ENCODE measurements at regions not wholly inside any gene's neighbourhood (a gene's known extent, or its start where the extent isn't known, plus 50 kb on each side); places are given as distances from the start of the nearest gene placed in this dataset.

DNA sequence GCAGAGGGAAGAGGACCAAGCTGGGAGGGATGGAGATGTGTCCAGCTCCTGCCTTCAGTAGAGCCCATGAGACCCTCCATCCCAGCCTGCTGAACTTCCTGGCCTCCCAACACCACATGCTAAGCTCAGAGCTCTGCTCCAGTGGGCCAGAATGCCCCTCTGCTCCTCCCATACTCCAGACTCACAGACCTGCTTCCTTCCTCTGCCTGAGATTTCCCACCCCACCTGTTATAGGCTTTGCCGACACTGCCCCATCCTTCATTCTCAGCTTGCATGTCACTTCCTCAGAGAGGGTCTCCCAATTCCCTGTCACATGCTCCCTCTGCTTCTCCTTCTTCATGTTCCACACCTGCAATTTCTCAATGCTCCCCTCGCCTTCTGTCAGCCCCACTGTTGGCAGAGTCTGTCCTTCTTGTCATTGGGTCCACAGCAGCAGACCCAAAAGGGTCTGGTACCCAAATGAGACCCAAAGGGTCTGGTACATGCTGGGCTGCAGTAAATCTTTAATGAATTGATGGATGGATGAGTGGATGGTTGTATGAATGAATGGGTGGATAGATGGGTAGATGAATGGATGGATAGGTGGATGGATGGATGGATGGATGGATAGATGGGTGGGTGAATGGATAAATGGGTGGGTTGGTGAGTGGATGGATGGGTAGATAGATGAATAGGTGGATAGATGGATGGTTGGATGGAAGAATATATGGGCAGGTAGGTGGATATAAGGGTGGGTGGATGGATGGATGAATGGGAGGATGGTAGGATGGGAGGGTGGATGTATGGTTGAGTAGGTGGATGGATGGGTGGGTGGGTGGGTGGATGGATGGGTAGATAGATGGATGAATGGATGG lies 105.3 kb upstream of the FGF3 start:
- peaks cover 18% of the 10 kb centered on the region for H3K27me3 ChIP-seq (ENCODE audit: control insufficient read depth, insufficient read depth, low read length)
- no peak overlapping the region for H3K4me3 ChIP-seq (ENCODE audit: low read depth, low read length)
- ChIA-PET CTCF (interaction anchor here (0.6 to 1.6 kb wide), 2 partner anchors 10 to 276 kb away, joined by 3 to 4 read pairs; no protein-coding TSS in a partner anchor), POLR2A (no interaction called here)
- H3K36me3 ChIP-seq (ENCODE audit: control insufficient read depth, insufficient read depth, low read length): no peaks in the 10 kb centered on the region
- DNase-seq (ENCODE audit: low read depth): no peak
- TF ChIP-seq, protein P1, sequence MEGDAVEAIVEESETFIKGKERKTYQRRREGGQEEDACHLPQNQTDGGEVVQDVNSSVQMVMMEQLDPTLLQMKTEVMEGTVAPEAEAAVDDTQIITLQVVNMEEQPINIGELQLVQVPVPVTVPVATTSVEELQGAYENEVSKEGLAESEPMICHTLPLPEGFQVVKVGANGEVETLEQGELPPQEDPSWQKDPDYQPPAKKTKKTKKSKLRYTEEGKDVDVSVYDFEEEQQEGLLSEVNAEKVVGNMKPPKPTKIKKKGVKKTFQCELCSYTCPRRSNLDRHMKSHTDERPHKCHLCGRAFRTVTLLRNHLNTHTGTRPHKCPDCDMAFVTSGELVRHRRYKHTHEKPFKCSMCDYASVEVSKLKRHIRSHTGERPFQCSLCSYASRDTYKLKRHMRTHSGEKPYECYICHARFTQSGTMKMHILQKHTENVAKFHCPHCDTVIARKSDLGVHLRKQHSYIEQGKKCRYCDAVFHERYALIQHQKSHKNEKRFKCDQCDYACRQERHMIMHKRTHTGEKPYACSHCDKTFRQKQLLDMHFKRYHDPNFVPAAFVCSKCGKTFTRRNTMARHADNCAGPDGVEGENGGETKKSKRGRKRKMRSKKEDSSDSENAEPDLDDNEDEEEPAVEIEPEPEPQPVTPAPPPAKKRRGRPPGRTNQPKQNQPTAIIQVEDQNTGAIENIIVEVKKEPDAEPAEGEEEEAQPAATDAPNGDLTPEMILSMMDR (IDR thresholded peaks at IDR 0.05; ENCODE audit: insufficient read depth, low read depth, low read length): no peak

DNA sequence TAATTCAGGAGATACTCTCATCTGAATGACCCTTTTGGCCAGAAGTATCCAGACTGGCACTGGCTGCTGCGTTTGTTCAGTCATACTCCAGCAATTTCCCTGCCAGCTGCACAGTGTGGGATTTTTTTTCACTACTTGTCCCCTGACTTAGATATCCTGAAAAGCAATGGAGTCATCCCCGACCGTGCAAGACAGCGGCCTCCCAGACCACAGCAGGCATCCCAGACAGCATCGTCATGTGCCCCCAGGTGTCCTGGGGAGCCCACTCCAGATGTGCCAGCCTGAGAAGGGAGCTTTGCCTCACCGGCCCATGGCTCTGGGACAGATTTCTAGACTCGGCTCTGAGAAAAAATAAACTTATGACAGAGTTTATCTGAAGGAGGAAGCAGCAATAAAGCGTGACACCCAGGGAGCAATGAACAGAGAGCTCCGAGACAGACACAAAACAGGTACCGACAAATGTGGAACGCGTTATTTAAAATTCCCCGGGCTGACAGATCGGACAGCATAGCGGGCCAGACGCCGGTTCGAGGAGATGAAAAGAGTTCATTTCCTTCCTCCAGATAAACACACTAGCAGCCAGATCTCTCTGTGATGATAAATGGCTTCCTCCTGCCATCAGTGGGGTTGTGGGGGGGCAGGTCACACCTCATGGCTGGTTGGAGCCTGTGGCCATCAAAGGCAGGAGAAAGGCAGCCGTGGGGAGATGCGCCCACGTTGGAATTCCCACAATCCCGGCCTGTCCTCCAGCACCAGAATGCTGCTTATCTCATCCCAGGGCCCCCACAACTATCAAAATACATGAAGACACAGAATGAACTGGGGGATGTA lies 106.4 kb upstream of the FGF3 start:
- no peak for DNase-seq (ENCODE audit: low read depth)
- TF ChIP-seq, protein P1 (IDR thresholded peaks at IDR 0.05; ENCODE audit: insufficient read depth, low read depth, low read length): no peak
- H3K27me3 ChIP-seq (ENCODE audit: control insufficient read depth, insufficient read depth, low read length): peaks cover 18% of the 10 kb centered on the region
- no peak overlapping the region for H3K4me3 ChIP-seq (ENCODE audit: low read depth, low read length)
- CTCF ChIA-PET: interaction anchor here (0.6 to 2.0 kb wide), 3 partner anchors 11 to 275 kb away, joined by 3 to 4 read pairs (median 4); no protein-coding TSS in a partner anchor
- POLR2A ChIA-PET: no interaction called here
- H3K36me3 ChIP-seq (ENCODE audit: control insufficient read depth, insufficient read depth, low read length): no peaks in the 10 kb centered on the region

DNA sequence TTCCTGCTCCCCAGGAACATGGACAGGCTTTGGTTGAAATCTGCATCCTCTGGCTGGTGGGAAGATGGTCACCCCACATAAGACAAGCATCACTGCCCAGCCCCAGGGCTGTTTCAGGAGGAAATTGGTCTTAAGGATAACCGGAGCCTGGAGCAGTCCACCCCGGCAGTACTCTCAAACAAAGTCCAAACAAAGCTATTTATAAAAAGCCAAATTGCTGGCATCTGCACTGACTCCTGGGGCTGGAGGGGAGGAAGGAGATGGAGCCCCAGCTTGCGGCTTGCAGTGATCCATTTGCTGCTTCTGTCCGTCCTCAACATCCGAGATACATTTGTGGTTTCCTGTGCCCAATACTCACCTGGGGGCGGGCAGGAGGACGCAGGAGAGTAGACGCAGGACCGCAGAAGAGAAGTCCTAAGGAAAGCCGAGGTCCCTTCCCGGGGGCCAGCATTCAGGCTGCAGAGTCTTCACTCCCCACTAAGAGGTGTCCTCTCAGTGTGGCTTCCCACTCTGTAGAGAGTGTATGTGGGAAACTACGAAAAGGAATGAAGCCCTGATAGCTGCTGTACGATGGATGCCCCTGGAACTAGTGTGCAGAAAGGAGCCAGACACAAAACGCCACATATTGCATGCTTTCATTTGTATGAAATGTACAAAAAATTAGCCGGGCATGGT lies 107.3 kb upstream of the FGF3 start:
- Histone ChIP-seq H3K4me3 (ENCODE audit: low read depth, low read length) (no peak overlapping the region), H3K27me3 (ENCODE audit: control insufficient read depth, insufficient read depth, low read length) (peaks cover 21% of the 10 kb centered on the region), H3K36me3 (ENCODE audit: control insufficient read depth, insufficient read depth, low read length) (no peaks in the 10 kb centered on the region)
- ChIA-PET CTCF (interaction anchor here (1.6 to 2.0 kb wide), 2 partner anchors 12 to 269 kb away, joined by 4 read pairs; no protein-coding TSS in a partner anchor), POLR2A (no interaction called here)
- TF ChIP-seq, protein P1 (IDR thresholded peaks at IDR 0.05; ENCODE audit: insufficient read depth, low read depth, low read length): no peak
- no peak for DNase-seq (ENCODE audit: low read depth)

DNA sequence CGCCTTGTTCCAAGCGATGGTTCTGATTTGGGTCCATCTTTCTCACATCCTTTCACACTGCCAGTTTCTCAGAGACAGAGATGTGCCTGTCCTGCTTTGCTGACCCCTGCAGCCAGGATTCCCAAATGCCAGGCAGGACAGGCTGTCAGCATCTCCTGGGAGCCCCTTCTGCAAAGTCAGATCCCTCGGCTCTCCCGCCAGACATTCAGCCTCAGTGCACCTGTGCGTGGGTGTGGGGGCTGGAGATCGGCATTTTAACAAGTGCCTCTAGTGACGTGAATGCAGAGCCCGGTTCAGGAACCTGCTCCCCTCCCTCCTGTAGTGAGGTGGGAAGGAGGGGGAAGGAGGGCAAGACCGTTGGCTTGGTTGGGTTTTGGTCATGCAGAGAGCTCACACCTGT lies 108.9 kb upstream of the FGF3 start:
- CTCF ChIA-PET: interaction anchor here (1.5 kb wide), 1 partner anchor 10 kb away, joined by 6 read pairs; no protein-coding TSS in a partner anchor
- POLR2A ChIA-PET: no interaction called here

More for the DNA sequence above, 108.9 kb upstream of the FGF3 start:
- Histone ChIP-seq H3K36me3 (ENCODE audit: control insufficient read depth, insufficient read depth, low read length) (no peaks in the 10 kb centered on the region), H3K27me3 (ENCODE audit: control insufficient read depth, insufficient read depth, low read length) (peaks cover 17% of the 10 kb centered on the region), H3K4me3 (ENCODE audit: low read depth, low read length) (no peak overlapping the region)
- TF ChIP-seq, protein P1 (IDR thresholded peaks at IDR 0.05; ENCODE audit: insufficient read depth, low read depth, low read length): no peak
- DNase-seq (ENCODE audit: low read depth): no peak

Data from BJ (cell line).